Stimulated activated CD4-positive, alpha-beta T cell treated with anti-CD3 and anti-CD28 coated beads, TNF-alpha, amount 100 ng/mL, for 48 hours (primary cell): ENCODE measurements at regions not wholly inside any gene's neighbourhood (a gene's known extent, or its start where the extent isn't known, plus 50 kb on each side); places are given as distances from the start of the nearest gene placed in this dataset.

Experiments
- DNase-seq, 3 donors: peaks; one replicate each; pipeline ENCODE4 v3.0.0-alpha.2; 2020; ENCODE audit warnings: low read depth in 3 of 3

DNA sequence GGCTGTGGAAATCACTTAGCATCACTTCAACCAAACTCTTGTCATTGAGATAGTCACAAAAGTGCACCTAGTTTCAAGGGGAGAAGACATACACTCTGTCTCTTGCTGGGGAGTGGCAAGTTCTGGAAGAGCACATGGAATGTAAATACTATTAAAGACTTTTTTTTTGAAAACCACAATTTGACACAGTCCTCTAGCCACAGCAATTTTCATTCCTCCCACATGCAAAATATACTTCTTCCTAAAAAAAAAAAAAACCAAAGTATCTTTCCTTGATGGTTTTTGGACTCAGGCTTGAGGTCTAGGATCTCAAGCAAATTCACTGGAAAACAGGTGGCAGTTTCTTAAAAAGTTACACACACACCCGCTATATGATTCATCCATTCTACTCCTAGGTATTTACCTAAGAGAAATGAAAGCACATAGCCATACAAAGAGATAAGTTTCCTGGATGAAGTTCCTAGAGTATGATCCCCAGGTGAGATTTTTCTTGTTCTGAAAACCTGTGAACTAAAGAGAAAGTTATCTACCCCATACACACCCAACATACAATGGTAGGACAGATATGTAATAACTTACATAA lies 295.8 kb downstream of the SP3 start:
- no peak for DNase-seq

GRCh38 chr2:173669888-173670287 lies 295.3 kb downstream of the SP3 start:
- no peak for DNase-seq

DNA sequence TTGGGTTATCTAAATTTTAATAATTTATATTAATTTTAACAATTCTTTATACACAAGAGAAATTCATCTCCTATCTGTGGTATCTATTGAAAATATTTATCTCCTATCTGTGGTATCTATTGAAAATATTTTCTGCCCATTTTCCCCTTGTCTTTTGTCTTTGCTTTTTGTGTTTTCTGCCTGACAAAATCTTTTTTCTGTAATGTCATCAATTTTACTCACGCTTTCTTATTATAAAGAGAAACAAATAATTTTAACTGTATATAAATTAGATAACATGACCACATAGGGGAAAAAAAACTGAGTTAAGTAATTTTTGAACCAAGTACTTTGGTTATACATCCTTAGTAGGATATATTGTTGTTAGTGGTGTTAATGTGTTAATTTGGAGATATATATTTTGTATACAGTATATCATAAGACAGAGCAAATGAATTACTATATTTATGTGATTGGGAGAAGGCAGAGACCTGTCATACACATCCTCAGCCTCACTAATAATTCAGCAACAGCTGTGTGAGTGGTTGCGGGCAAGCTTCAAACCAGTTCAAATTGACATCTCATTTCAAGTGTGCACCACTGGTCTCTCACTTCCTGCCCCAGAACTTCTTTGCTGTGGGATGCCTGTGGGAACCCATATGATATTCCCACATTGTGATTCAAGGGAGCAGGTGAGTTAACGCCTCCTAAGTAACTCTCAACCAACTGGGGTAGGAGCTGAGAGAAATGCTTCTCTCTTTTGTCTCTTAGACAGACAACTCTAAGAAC lies 292.4 kb downstream of the SP3 start:
- no peak for DNase-seq

DNA sequence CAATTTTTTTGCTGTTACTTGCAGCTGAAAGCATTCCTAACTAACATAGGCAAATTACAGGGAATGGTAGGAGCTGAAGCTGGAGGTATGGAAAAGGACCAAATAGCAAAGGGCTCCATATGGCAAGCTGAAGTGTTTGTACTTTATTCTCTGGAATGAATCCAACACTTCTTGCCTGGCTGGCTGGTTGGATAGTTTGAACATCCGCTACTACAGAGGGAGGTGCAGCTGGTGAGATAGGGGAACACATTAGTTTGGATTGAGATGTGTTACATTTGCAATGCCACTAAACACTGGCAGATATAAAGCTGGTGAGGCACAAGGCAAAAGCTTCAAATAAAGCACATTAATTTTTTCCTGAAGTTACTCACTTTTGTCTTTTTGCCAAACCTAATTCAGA lies 291.5 kb downstream of the SP3 start:
- DNase-seq, result no peak

- no peak for DNase-seq
Measured at GRCh38 chr2:173676647-173677046, 288.5 kb downstream of the SP3 start.

GRCh38 chr2:173678186-173678585 lies 287.0 kb downstream of the SP3 start:
- no peak for DNase-seq

GRCh38 chr2:173680574-173680973 lies 284.6 kb downstream of the SP3 start:
- no peak for DNase-seq

- DNase-seq, result no peak
Measured at GRCh38 chr2:173681881-173682650, 283.1 kb downstream of the SP3 start.

DNA sequence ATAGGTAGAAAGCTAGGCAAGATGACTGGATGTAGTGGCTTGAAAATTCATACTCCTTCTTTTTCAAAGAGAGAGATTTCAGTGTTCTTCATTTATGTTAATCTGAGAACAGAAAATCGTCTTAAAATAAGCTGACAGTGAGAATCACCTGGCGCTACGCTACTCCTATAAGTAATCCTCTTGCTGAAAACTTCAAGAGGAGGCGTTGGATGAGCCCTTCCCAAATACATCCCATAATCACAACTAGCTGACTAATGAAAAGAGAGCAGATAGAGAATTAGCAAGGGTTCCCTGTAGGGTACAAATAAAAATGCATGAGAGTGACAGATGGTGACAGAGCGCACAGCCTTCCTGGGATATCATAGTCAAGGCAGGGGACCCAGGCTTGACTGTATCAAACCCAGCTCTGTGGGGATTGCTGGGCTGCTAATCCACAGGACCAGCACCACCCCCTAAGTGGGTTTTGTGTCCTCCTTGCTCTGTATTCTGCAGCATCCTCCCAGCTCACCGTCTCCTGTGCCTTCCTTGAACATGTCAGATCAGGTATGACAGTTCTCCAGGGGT lies 280.2 kb downstream of the SP3 start:
- DNase-seq, result no peak

DNA sequence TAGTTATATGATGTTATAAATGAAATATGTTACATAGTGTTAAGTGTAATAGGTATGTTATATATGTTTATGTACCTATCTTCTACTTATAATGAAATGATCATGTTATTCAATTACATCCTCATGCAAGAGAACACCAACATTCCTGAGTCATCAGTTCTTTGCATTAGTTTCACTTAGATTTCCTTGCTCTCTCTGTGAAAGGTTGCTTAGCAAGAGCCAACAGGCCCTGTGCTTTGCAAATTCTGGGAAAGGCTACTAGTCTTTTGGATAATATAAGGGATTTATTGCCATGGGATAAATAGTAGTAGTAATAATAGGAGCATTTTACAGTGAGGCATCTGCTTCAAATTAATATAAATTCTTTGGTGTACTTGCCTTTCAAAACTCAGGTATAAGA lies 274.8 kb downstream of the SP3 start:
- DNase-seq, result no peak

DNA sequence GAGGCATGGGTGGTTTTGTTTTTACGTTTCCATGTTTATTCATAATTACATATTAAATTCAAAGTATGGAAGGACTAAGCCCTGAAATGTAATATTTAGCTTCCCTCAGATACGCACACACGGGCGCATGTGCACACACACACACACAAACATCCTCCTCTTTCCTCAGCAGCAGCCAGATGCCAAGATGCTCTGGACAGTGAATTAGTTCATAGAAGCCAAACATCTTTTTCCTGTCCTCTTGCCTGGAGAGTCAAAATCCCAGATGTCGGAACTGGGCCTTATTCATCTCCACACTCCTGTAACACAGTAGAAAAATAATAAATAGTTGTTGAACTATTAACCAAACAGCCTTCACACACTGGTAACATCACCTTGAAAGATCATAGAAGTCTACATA lies 273.1 kb downstream of the SP3 start:
- no peak for DNase-seq

GRCh38 chr2:173693044-173693589 lies 272.1 kb downstream of the SP3 start:
- DNase-seq, result no peak

DNA sequence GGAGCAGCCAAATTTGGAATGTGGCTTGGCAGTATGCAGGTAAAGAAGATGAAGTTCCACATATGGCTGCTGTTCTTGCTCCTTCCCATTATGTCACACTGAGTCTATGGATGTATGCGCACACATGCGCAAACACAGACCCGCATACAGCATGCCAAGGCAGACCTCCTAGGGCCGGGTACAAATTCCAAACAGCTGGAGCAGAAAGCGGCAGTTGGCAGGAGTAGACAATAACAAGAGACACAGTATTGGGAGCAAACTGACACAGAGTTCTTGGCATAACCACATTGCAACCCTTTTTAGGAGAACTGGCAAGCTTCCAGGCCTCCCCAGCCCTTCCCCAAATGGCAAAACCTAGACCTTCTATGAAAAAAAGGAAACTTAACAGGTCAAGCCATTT lies 268.9 kb downstream of the SP3 start:
- no peak for DNase-seq

GRCh38 chr2:173697929-173698328 lies 267.2 kb downstream of the SP3 start:
- no peak for DNase-seq

- no peak for DNase-seq
Measured at GRCh38 chr2:173705656-173706055, 259.5 kb downstream of the SP3 start.

DNA sequence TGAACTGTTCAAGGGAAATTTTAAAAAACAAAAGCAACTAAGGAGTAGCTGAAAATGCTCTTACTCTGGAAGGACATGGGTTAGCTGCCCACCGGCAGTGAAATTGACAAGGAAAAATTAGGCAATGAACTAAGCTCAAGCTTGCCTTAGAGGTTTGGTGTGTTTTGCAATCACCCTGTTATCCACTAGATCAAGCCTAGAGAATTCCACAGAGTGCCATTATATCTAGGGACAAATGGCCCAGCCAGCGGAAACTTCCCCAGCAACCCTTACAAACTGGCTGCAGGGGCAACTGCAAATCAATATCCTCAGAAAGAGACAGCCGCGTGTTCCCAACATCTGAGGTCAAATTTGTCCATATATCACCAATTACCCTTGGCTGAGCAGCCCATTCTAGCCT lies 258.2 kb downstream of the SP3 start:
- DNase-seq, result no peak

GRCh38 chr2:173708806-173709205 lies 256.4 kb downstream of the SP3 start:
- DNase-seq, result no peak

- DNase-seq, result no peak
Measured at GRCh38 chr2:173711816-173712215, 253.4 kb downstream of the SP3 start.

GRCh38 chr2:173713904-173714555 lies 251.1 kb downstream of the SP3 start:
- no peak for DNase-seq

- no peak for DNase-seq
Measured at GRCh38 chr2:173715441-173715840, 249.7 kb downstream of the SP3 start.

- DNase-seq, result no peak
Measured at GRCh38 chr2:173716458-173717052, 248.6 kb downstream of the SP3 start.
